Renal cortical epithelial cell (primary cell): ENCODE measurements at regions not wholly inside any gene's neighbourhood (a gene's known extent, or its start where the extent isn't known, plus 50 kb on each side); places are given as distances from the start of the nearest gene placed in this dataset.
"Not testable (repeated sequence)": the region's sequence is repeated elsewhere in the genome, so short reads cannot be mapped to it uniquely, and the experiment has no call there.

Experiments
- DNase-seq: peaks from one replicate; pipeline ENCODE4 v3.0.0-alpha.2; 2011; ENCODE audit warnings: low read depth

- peak; percentile 99 for DNase-seq
These were observed 57.1 kb upstream of the KMT2E start for GRCh38 chr7:104956753-104957450.

- no peak for DNase-seq
These were observed 55.6 kb upstream of the KMT2E start for GRCh38 chr7:104958371-104958865.

GRCh38 chr7:104959483-104959882, 54.5 kb upstream of the KMT2E start:
- DNase-seq: not testable (repeated sequence)

GRCh38 chr7:104960741-104961448, 53.1 kb upstream of the KMT2E start:
- no peak for DNase-seq

- no peak for DNase-seq
These were observed 52.2 kb upstream of the KMT2E start for GRCh38 chr7:104961821-104962220.

- peak; percentile 89 for DNase-seq
These were observed 51.2 kb upstream of the KMT2E start for GRCh38 chr7:104962781-104963180.

- no peak for DNase-seq
These were observed 50.5 kb upstream of the KMT2E start for GRCh38 chr7:104963378-104963990.

- no peak for DNase-seq
These were observed 50.0 kb upstream of the KMT2E start for GRCh38 chr7:104963991-104964385.
